ENCODE measurements at regions not wholly inside any gene's neighbourhood (a gene's known extent, or its start where the extent isn't known, plus 50 kb on each side); places are given as distances from the start of the nearest gene placed in this dataset.

DNA sequence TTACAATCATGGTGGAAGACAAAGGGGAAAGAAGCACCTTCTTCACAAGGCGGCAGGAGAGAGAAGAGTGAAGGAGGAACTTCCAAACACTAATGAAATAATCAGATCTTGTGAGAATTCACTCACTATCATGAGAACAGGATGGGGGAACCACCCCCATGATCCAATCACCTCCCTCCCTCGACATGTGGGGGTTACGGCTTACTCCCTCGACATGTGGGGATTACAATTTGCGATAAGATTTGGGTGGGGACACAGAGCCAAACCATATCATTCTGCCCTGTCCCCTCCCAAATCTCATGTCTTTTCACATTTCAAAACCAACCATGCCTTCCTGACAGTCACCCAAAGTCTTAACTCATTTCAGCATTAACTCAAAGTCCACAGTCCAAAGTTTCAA, 88.7 kb upstream of the PGRMC2 start:
- TF ChIP-seq, protein P1, sequence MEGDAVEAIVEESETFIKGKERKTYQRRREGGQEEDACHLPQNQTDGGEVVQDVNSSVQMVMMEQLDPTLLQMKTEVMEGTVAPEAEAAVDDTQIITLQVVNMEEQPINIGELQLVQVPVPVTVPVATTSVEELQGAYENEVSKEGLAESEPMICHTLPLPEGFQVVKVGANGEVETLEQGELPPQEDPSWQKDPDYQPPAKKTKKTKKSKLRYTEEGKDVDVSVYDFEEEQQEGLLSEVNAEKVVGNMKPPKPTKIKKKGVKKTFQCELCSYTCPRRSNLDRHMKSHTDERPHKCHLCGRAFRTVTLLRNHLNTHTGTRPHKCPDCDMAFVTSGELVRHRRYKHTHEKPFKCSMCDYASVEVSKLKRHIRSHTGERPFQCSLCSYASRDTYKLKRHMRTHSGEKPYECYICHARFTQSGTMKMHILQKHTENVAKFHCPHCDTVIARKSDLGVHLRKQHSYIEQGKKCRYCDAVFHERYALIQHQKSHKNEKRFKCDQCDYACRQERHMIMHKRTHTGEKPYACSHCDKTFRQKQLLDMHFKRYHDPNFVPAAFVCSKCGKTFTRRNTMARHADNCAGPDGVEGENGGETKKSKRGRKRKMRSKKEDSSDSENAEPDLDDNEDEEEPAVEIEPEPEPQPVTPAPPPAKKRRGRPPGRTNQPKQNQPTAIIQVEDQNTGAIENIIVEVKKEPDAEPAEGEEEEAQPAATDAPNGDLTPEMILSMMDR (conservative IDR thresholded peaks at IDR 0.05; ENCODE audit: low read length): no peak
- no peak for TF ChIP-seq EZH2phosphoT487 (IDR thresholded peaks at IDR 0.05; ENCODE audit: borderline replicate concordance, low read depth, low read length)
